HepG2 (cell line): ENCODE measurements at regions not wholly inside any gene's neighbourhood (a gene's known extent, or its start where the extent isn't known, plus 50 kb on each side); places are given as distances from the start of the nearest gene placed in this dataset.

Experiments used
- ARNT ChIP-seq: fragments of 450-650 bp; IDR thresholded peaks from 2 replicates; pipeline ENCODE4 v1.6.1; 2017
- CHCHD3 ChIP-seq: sonication (generic); formaldehyde crosslinking; IDR thresholded peaks from 2 replicates; pipeline ENCODE4 v1.8.0; 2022; ENCODE audit warnings: mild to moderate bottlenecking, missing genetic modification reagents, moderate library complexity
- CTCF ChIP-seq: sonication (generic); formaldehyde crosslinking; IDR thresholded peaks from 2 replicates; pipeline ENCODE4 v1.5.0; 2020; ENCODE audit warnings: mild to moderate bottlenecking, missing genetic modification reagents, moderate library complexity
- FOXM1 ChIP-seq: sonication (generic); formaldehyde crosslinking; IDR thresholded peaks from 2 replicates; pipeline ENCODE4 v1.5.0; 2020; ENCODE audit warnings: missing genetic modification reagents
- HDAC1 ChIP-seq: sonication (generic); formaldehyde crosslinking; IDR thresholded peaks from 2 replicates; pipeline ENCODE4 v1.5.1; 2020; ENCODE audit warnings: mild to moderate bottlenecking, missing genetic modification reagents
- POLR2AphosphoS5 ChIP-seq: IDR thresholded peaks from 2 replicates; pipeline ENCODE4 v1.6.1; 2012; ENCODE audit warnings: low read depth, low read length
- SIN3B ChIP-seq: fragments of 150-350 bp; IDR thresholded peaks from 2 replicates; pipeline ENCODE4 v1.6.1; 2014; ENCODE audit warnings: low read length
- SMARCE1 ChIP-seq: fragments of 450-650 bp; IDR thresholded peaks from 2 replicates; pipeline ENCODE4 v1.6.1; 2017; ENCODE audit warnings: borderline replicate concordance
- SP2 ChIP-seq: sonication (generic); formaldehyde crosslinking; IDR thresholded peaks from 2 replicates; pipeline ENCODE4 v1.5.1; 2020; ENCODE audit warnings: mild to moderate bottlenecking, missing genetic modification reagents
- TARDBP ChIP-seq: sonication (generic); formaldehyde crosslinking; IDR thresholded peaks from 2 replicates; pipeline ENCODE4 v1.8.0; 2022; ENCODE audit warnings: mild to moderate bottlenecking, missing genetic modification reagents
- ZBTB25 ChIP-seq: IDR thresholded peaks from 2 replicates; pipeline ENCODE4 v1.6.1; 2018; ENCODE audit warnings: missing genetic modification reagents
- ZSCAN20 ChIP-seq: sonication (generic); formaldehyde crosslinking; IDR thresholded peaks from 2 replicates; pipeline ENCODE4 v1.4.0; 2020; ENCODE audit warnings: missing genetic modification reagents, mild to moderate bottlenecking, borderline replicate concordance
- TF ChIP-seq, protein P1 (sequence below): IDR thresholded peaks from 2 replicates; pipeline ENCODE4 v1.6.1; 2016; ENCODE audit warnings: missing biosample characterization, missing genetic modification reagents, low read depth

- TF ChIP-seq HDAC1 (no peak), CHCHD3 (CRISPR knock-in tag) (no peak), ARNT (no peak), CTCF (CRISPR knock-in tag) (no peak), SIN3B (no peak), ZSCAN20 (CRISPR knock-in tag) (no peak), FOXM1 (CRISPR knock-in tag) (no peak), ZBTB25 (CRISPR knock-in tag) (no peak), TARDBP (CRISPR knock-in tag) (no peak), SP2 (CRISPR knock-in tag) (no peak), POLR2AphosphoS5 (no peak), SMARCE1 (no peak)
- TF ChIP-seq, protein P1, sequence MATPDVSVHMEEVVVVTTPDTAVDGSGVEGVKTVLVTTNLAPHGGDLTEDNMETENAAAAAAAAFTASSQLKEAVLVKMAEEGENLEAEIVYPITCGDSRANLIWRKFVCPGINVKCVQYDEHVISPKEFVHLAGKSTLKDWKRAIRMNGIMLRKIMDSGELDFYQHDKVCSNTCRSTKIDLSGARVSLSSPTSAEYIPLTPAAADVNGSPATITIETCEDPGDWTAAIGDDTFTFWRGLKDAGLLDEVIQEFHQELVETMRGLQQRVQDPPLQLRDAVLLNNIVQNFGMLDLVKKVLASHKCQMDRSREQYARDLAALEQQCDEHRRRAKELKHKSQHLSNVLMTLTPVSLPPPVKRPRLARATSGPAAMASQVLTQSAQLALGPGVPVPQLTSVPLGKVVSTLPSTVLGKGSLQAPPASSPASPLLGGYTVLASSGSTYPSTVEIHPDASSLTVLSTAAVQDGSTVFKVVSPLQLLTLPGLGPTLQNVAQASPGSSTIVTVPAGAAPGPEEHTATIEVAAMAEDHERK (CRISPR knock-in tag): no peak
Measured at GRCh38 chrY:7543506-7543905, 632.0 kb upstream of the AMELY start.
